NCI-H82 treated with DMSO at 0.1 percent for 48 hours (cell line): ENCODE measurements at regions not wholly inside any gene's neighbourhood (a gene's known extent, or its start where the extent isn't known, plus 50 kb on each side); places are given as distances from the start of the nearest gene placed in this dataset.

Experiments used
- DNase-seq: peaks from one replicate; lab custom pipeline; 2025; ENCODE audit not compliant: unreplicated experiment; lab: John Stamatoyannopoulos, UW

DNA sequence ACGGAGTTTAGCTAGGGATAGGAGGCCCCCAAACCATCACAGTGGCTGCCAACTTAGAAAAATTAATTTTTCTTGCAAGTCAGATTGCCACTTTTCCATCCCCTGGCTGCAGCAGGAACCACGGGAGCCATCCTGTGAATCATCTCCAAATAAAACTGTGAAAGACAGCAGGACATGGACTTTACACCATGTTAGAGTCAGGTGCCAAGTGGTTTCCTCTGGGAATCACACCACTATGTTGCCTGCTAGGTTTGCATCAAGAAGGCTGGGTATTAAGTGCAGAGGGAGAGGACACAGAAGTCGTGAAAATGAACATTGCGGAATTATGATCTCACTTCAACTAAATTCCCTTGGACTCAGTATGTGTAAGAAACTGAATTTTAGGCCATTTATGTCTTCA lies 471.3 kb upstream of the GOT2 start:
- DNase-seq, result no peak

DNA sequence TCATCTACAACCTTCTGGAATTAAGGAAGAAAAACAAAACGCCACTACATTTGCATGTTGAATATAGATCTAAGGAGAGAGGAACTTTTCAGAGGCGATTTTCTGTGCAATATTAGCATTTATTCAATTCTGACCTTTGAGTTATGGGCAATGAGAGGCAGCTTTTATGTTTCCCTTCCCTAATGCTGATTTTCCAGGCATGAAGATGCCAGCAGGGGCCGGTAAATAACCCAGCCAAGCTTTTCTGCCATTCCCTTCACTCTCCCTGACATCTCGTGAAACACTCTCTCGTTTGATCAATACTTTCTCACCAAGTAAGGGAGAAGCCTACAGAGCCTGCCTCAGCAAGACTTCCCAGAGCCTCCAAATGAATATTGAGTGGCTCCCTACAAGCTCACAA lies 470.5 kb upstream of the GOT2 start:
- DNase-seq, result no peak

DNA sequence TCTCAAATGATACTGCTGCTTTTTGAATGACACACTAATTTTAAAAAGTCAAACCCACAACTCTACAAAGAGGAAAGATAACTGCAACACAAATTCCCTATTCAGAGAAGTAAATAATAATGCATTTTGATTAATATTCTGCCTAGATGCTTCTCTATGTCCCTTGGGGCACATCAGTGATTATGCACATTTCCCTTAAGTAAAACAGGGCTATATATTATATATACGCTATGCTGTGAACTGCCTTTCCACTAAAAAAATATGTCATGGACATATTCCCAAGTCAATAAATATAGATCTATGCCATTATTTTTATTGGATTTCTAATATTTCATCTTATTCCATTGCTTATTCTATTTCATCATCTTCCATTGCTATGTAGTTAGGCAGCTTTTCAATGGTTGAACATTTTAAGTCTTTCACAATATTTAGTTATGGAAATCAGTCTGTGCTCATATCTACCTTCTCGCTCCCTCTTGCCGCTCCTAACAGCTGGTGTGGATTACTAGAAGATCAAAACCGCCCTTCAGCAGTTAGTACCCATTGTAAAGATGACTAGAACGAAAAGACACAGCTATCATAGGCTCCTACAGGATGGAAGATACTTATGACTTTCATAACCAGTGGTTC lies 468.2 kb upstream of the GOT2 start:
- no peak for DNase-seq

DNA sequence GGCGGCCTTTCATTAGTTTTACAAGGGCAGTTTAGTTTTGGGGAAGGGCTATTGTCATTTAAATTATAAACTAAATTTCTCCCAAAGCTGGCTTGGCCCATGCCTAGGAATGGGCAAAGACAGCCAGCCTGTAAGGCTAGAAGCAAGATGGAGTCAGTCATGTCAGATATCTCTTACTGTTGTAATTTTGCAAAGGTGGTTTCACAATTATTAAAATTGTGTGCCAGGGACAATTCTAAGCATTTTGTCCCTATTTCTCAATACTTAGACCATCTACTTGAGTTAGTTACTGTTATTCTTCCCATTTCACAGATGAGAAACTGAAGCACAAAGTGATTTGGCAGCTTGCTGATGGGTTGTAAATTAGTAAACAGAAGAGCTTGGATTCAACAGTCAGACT lies 467.7 kb upstream of the GOT2 start:
- DNase-seq, result no peak

DNA sequence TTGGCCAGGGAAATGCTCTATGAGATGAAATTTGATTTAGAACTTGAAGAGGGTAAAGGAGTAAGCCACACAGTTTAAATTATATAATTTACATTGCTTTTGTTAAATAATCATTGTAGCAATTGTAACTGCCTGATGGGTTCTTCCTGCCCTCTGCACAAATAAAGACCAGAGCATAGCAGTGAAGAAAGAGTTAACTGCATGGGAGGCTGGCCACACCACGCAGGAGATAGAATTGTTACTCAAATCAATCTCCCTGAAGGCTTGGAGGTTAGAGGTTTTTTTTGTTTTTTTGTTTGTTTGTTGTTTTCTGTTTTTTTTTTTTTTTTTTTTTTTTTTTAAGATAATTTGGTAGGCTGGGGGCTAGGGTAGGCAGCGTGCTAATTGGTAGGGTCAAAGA lies 467.0 kb upstream of the GOT2 start:
- no peak for DNase-seq

DNA sequence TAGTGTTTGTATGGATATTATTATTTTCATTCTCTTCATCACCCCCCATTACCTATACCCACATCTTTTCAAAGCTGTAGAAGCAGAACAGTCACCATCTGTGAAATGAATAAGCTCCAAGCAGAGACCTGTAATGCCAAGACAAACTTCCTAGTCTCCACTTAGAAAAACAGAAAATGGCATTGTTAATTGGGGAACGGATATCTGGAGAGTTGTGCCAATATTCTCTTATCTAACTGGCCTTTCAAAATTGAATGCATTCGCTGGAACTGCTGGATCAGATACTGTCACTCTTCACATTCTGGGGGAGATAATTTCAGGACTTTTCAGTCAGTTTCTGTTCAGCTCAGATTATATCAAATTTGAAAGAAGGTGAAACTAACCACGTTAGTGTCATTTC lies 464.4 kb upstream of the GOT2 start:
- DNase-seq, result no peak

DNA sequence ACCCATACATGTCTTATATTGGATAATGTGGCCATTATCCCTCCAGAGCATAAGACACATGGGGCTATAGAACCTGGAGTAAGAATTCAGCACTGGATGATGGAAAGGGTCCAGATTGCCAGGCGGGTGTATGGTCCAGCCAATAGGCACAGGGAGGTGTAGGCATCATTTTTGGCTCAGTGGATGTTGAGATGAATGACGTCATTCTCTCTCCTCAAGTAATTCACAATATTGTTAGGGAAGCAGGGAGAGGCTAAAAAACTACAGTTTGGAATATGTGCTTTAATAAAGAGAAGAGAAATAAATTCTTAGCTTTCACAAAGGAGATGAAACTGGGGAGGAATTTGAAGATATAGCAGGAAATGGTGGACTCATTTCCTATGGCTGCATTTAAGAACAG lies 461.1 kb upstream of the GOT2 start:
- no peak for DNase-seq

DNA sequence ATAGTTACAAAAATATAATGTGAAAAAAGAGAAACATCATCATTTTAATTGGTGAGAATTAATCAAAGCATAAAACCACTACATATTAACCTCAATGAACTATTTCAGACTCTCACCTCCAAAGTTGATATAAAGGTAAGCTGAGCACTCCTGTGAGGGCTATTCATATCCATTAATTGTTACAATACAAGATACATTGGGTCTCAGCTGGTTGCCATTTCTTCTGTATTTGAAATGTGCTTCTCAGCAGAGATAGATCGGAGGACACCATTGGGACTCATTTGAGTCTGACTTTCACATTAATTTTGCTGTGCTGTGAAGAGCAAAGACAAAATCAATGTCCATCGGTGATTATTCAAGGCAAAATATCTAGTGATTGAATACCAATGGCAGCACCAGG lies 459.5 kb upstream of the GOT2 start:
- DNase-seq, result no peak

DNA sequence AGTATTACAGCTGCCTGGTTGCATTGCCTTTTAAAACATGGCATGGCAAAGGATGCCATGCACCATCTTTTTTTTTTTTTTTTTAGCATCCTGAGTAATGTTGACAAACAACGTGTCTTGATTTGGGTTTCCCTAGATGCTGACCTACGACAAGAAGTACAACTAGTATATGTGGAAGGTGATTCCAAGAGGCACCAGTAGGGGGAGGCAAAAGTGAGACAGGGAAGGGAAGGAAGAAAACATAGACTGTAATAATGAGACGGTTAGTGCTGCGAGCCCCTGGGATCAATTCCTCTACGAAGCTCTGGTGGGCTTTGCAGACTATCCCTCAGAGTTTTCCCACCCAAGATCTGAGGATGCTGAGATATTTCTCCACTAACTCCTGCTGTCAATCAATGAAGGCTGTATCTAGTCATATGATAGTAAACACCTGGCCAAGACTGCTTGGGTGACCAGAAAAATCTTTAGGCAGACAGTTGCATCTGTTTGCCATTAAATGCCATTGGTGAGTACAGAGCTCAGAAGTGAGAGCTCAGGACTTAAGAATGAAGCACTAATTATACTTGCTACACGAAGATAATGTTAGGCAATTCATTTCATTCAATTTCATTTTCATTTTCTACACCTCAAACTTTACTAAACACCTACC lies 458.6 kb upstream of the GOT2 start:
- DNase-seq, result peak; percentile 33

DNA sequence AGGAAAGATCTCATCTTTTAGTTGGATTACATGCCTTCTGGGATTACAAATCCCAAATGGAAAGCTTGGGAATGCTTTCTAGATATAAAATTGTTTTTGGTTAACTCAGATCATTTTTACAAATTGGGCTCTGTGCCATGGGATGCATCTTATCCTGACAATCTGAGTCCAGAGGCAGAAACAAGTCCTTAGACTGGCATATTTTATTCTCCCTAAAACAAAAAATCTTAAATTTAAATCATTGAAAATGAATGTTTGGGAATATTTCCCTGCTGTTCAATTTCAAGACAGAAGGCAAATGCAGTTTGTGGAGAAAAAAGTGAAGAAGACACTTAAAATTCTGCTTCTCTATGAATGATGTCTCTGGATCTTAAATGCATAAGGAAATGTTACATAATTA lies 456.6 kb upstream of the GOT2 start:
- DNase-seq, result no peak

DNA sequence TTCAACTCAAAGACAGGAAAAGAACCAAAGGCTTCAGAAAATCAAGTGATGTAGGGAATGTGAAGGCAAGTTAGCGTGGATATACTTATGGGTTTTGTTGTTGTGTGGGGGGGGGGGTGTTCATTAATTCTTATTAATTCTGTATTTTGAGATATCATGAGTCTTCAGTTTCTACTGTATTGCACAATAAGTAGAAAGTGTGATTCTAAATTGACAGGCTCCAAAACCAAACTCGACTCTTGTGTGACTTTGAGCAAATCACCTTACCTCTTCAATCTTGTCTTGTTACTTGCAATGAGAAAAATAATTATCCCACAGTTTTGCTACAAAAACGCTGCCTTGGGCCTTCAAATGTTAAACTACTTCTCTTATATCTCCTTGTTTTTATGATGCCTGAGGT lies 453.9 kb upstream of the GOT2 start:
- DNase-seq, result no peak

DNA sequence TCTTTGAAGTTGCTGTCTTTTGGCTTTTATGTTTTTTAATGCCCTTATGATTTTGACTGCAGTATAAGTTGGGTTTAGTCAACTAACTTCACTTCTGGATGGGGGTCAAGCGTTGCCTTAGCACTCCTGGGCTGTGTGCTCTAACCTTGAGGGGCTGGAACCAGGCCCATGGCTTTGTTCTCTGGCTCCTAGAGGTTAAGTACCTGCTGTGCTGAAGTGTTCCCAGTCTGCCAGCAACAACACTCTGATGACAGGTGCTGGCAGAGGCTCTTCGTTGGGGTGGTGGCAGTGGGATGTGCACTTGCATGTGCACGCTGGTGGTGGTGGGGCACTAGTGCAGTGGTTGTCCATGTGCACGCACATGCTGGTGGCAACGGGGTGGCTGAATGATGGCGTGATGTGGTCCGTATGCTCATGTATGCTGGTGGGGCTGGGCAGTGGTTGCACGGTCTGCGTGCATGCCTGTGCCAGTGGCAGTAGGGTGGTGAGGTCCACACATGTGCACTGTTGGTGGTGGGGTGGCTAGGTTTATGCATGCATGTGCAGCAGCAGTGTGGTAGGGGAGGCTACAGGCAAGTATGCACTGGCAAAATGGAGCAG lies 447.8 kb upstream of the GOT2 start:
- DNase-seq, result no peak

DNA sequence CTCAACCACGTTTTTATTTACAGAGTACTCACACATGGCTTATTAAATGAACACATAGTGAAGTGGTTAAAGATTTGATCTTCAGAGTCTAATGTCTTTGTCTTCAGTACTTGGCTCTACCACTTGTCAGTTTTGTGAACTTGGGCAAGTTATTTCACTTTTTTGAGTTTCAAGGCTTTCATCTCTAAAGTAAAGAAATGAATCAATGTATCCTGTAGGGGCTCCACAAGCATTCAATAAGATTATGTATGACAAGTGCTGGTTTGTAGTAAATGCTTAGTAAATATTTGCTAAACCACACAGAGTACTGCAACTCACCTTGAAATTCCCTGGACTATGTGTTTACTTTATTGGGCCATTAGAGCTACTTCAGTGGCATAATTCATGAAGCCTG lies 446.0 kb upstream of the GOT2 start:
- no peak for DNase-seq

DNA sequence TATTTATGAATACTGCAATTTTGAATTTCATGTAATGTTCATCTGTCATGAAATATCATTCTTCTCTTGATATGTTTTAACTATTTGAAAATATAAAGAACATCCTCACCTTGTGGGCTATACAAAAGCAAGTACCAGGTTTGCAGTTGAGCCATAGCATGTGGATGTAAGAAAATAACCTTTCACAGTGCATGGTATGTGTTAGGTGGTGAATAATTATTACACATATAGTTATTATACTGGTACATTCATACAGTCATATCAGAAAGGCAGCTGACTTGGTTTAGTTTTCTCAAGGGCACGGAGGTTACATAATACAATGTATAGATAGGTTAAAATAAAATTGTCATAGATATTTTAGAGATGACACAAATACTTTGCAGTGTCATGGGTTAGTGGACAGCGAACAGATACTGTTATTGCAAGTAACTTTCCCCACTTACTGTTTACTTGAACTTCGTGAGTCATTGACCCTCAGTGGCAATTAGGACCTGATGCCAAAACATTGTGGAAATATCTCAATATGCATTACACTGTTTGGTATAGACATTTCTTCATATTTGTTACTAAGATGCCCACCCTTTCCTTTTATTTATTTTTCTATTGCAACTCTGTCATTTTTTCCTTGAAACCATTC lies 445.4 kb upstream of the GOT2 start:
- no peak for DNase-seq

DNA sequence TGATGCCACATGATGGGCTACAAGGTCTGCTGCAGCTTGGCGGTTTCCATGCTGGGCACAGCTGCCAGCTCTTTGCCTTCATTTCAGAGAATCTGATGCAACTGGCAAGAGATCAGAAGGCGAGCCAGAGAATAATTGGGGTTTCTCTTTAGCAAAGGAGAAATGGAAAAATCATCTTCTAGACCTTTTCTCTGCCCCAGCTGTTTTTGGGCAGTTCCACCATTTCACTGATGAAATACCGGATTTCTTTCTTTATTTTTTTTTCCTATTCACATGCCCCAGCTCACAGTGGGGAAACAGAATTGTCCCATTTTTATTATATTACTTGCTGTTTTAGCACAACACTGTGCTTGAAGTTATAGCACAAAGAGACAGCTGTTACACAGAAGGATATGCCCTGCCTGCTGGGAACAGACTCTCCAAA lies 439.3 kb upstream of the GOT2 start:
- DNase-seq, result no peak

DNA sequence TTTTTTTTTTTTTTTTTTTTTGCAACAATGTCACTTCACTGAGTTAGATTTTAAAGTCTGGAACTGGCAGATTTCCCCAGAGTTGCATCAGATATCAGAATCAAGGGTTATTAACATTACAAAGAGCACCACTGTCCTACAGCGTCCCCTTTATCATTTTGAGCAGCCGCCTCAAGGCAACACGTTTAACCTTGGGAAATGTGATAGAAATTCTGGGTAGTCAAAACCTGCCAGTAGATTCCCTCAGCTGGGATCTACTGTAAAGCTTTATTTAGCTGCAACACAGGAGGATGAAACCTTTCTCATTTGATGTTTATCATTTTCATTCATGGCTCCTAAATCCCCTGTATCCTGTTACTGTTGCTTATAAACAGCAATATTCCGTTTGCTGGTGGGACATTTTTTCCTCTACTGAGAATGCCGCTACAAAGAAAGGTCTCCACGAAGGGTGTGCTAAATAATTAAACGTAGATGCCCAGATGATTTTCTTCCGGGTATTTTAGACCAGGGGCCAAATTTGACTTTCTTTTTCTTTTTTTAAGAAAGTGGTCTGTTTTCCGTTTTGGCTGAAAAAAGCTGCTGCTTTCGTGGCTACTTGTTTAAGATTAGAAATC lies 436.1 kb upstream of the GOT2 start:
- no peak for DNase-seq

DNA sequence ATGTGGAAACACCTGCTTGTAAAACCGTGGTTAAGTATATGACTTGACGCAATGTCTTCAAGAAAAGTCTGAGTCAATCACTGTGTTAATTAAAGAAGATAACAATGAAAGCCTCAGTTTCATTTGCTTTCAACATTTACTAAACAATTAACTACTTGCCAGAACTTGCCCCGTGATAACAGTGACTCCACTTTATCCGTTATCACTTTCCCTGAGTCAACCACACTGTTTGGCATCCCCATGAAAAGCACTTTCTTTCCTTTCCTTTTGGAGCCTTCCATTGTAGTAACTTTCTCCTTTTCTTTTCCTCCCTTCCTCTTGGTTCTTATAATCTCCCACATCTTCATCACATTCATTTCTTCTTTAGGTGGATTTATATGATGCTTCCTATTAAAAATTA lies 435.1 kb upstream of the GOT2 start:
- no peak for DNase-seq

DNA sequence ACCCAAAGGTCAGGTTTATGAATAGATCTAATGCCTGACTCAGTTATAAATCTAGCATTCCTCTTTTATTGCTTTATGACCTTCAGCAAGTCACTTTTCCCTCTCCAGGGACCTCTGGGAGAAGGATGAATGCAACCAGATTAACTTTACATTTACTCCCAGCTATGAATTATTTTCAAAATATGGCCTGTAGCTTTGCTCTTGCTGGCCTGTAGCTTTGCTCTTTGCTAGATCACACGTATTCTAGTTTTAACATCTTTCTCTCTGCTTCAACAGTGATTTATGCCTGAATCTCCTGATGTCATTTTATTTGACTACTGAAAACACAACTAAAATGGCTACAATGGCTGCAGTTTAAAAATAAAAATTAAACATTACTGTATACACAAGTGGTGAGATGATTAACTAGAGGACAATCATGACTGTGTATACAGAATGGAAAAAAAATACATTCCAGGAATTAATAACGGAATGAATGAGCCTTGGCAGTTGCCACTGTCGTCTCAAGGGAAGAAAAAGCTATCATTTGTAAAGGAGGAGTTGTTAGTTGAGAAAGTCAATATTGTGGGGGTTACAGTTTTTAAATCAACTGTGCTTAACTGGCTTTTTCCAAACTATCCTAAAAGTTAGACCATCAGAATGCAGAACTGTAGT lies 434.5 kb upstream of the GOT2 start:
- no peak for DNase-seq

DNA sequence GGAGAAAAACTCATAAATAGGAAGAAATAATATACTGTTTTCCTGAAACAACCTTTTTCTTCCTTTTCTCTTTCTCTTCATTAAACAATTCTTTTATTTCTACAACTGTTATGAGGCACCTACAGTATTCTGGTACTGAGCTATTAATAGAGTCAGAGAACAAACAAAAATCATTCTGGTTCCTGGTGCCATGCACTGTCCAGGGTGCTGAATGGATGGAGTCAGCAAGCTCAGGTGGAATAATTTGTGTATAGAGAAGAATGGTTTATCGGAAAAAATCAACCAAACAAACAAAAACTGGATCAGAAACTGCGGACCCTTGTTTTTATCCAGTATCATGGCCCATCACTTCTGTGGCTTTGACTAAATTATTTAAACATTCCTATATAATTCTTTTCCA lies 430.3 kb upstream of the GOT2 start:
- DNase-seq, result no peak

DNA sequence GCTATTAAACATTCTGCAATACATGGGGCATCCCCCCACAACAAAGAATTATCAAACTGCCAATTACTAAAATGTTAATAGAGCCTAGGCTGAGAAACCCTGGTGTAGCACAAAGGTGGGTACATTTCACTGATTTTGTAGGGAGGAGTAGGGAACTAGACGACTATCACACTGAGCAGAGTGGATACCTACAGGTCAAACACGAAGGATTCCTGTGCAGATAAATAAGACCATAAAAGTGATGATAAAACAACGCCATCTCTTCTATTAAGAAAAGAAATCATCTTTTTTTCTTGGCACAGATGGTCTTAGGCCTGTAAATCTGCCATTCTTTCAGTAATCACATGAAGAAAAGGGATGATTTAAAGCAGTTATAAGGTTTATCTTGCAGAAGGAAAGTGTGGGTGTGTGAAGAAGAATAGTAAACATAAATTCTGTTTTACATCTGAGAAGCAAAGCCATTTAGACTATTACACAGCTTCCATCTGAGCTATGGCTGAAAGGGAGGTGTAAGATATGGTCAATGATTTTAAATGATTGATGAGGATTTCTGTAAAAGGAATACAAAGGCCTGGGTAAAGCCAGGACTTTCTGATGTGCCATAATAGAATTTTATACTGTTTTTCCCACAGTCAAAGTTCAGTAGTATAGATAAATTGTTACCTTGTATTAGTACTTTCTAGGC lies 429.4 kb upstream of the GOT2 start:
- DNase-seq, result no peak

DNA sequence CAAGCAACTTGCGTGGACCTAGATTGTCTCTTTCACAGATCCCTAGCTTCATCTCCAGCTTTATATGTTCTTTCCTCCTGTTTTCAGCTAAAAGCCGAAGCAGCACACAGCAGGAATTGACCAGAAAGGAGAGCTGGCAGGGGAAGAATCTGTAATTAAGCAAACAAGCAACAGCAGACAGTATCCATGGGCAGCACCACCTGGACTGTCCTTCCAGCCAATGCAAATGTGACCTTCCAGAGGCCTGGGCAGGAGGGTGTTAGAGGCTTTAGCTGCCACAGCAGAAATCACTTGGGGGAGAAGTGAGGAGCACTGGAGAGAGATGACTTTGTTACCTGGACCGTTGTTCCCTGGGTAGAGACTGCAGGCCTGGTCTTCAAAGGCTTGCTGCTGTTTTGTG lies 427.6 kb upstream of the GOT2 start:
- DNase-seq, result no peak
